ENCODE measurements at regions not wholly inside any gene's neighbourhood (a gene's known extent, or its start where the extent isn't known, plus 50 kb on each side); places are given as distances from the start of the nearest gene placed in this dataset.

DNA sequence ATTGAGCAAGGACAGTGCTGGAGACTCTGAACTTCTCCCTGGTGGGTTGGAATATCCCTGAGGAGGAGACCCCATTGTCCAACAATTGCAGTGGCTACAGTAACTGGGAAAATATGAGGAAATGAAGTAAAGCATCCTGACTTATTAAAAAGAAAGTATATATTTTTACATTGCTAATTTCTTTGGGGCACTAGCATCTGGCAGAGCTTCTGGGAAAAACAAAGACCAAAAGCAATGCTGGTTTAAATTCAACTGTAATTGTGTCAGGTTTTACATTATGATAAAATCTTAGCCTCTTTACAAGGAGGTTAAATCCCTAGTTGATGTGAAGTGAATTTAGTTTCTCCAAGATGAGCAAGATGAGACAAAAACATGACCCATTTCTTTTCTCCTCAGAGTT lies 454.0 kb upstream of the RBMS3 start:
- Histone ChIP-seq H3K4me3 (replicated peaks in 1 of 2; ENCODE audit: low read depth in 1 of 2, low read length in 2 of 2) (no peak overlapping the region), H2AFZ (ENCODE audit: low read depth, low read length, poor library complexity, severe bottlenecking) (no peak overlapping the region), H3K79me2 (ENCODE audit: insufficient read depth, low read length) (no peaks in the 10 kb centered on the region), H3K27me3 (ENCODE audit: insufficient read depth, low read length) (no peaks in the 10 kb centered on the region), H3K36me3 (ENCODE audit: control insufficient read depth in 1 of 2, insufficient read depth in 2 of 2, low read length in 2 of 2) (no peaks in the 10 kb centered on the region), H3K9ac (ENCODE audit: low read length) (no peak overlapping the region), H3K27ac (ENCODE audit: low read depth, low read length) (no peak overlapping the region), H3K4me2 (ENCODE audit: low read length) (no peak overlapping the region), H4K20me1 (ENCODE audit: insufficient read depth) (no peaks in the 10 kb centered on the region), H3K4me1 (ENCODE audit: control insufficient read depth in 1 of 2, insufficient read depth in 2 of 2, low read length in 2 of 2) (no peaks in the 10 kb centered on the region), H3K9me3 (ENCODE audit: control insufficient read depth in 1 of 2, insufficient read depth in 1 of 2, low read depth in 1 of 2, low read length in 2 of 2) (no peaks in the 10 kb centered on the region), H3K9me2 (ENCODE audit: insufficient read depth) (no peaks in the 10 kb centered on the region)
- no TSS peak for BruUV-seq (replicated peaks)
- ATAC-seq = no peak
- RAD21 ChIA-PET (ENCODE audit: low non-redundant PET in 1 of 2, low total read pairs in 2 of 2, uncharacterized antibody in 2 of 2, unreplicated experiment in 2 of 2) = no interaction called here
- POLR2A ChIA-PET = no interaction called here
- TF ChIP-seq CBX3 (IDR thresholded peaks at IDR 0.05; ENCODE audit: low read depth) = no peak
- TF ChIP-seq POLR2AphosphoS5 (IDR thresholded peaks at IDR 0.05; ENCODE audit: low read depth, low read length) = no peak
- TF ChIP-seq ZFX (IDR thresholded peaks at IDR 0.05) = no peak
- no peak for TF ChIP-seq MAX (IDR thresholded peaks at IDR 0.05)
- no peak for TF ChIP-seq SP1 (IDR thresholded peaks at IDR 0.05; ENCODE audit: low read depth)
- no peak for TF ChIP-seq REST (IDR thresholded peaks at IDR 0.05; ENCODE audit: low read depth)
- intact Hi-C loops (cut with micrococcal nuclease) = no loop called here
- DNase-seq (ENCODE audit: low read depth, low spot score) = no peak
- CTCF ChIA-PET = no interaction called here

DNA sequence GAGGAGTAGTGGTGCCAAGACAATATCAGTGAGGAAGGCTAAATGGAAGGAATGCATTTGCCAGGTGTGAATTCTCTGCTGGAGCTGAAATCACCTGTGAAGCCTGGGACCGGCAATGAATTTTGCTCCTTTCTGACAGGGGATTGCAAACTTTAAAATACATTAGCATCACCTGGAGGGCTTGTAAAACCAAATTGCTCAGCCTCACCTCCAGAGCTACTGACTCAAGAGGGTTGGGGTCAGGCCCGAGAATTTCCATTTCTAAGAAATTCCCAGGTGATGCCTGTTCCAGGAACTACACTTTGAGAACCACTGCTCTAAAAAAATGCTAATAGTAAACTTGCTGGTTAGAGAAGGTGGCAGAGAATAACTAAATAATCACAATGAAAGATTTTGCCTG lies 445.6 kb upstream of the RBMS3 start:
- Histone ChIP-seq H3K4me3 (replicated peaks in 1 of 2; ENCODE audit: low read depth in 1 of 2, low read length in 2 of 2) (no peak overlapping the region), H3K9me2 (ENCODE audit: insufficient read depth) (no peaks in the 10 kb centered on the region), H3K79me2 (ENCODE audit: insufficient read depth, low read length) (no peaks in the 10 kb centered on the region), H3K9me3 (ENCODE audit: control insufficient read depth in 1 of 2, insufficient read depth in 1 of 2, low read depth in 1 of 2, low read length in 2 of 2) (no peaks in the 10 kb centered on the region), H3K27ac (ENCODE audit: low read depth, low read length) (no peak overlapping the region), H3K4me1 (ENCODE audit: control insufficient read depth in 1 of 2, insufficient read depth in 2 of 2, low read length in 2 of 2) (no peaks in the 10 kb centered on the region), H3K27me3 (ENCODE audit: insufficient read depth, low read length) (peaks cover 3% of the 10 kb centered on the region; the same call in 1 of the 2 replicates), H3K9ac (ENCODE audit: low read length) (no peak overlapping the region), H3K36me3 (ENCODE audit: control insufficient read depth in 1 of 2, insufficient read depth in 2 of 2, low read length in 2 of 2) (no peaks in the 10 kb centered on the region), H4K20me1 (ENCODE audit: insufficient read depth) (no peaks in the 10 kb centered on the region), H2AFZ (ENCODE audit: low read depth, low read length, poor library complexity, severe bottlenecking) (no peak overlapping the region), H3K4me2 (ENCODE audit: low read length) (no peak overlapping the region)
- ChIA-PET POLR2A (no interaction called here), RAD21 (ENCODE audit: low non-redundant PET in 1 of 2, low total read pairs in 2 of 2, uncharacterized antibody in 2 of 2, unreplicated experiment in 2 of 2) (no interaction called here), CTCF (no interaction called here)
- ATAC-seq (no peak), DNase-seq (ENCODE audit: low read depth, low spot score) (no peak)
- BruUV-seq (replicated peaks) = no TSS peak
- TF ChIP-seq EZH2 (IDR thresholded peaks at IDR 0.05) (no peak), ATF3 (IDR thresholded peaks at IDR 0.05) (no peak)
- intact Hi-C loops (cut with micrococcal nuclease) = no loop called here

Data from HCT116 (cell line).